Stimulated activated CD4-positive, alpha-beta T cell treated with anti-CD3 and anti-CD28 coated beads, TNF-alpha, amount 100 ng/mL, for 48 hours (primary cell): ENCODE measurements at regions not wholly inside any gene's neighbourhood (a gene's known extent, or its start where the extent isn't known, plus 50 kb on each side); places are given as distances from the start of the nearest gene placed in this dataset.
"Not testable (repeated sequence)": the region's sequence is repeated elsewhere in the genome, so short reads cannot be mapped to it uniquely, and the experiment has no call there.

Experiments
- DNase-seq, 3 donors: peaks; one replicate each; pipeline ENCODE4 v3.0.0-alpha.2; 2020; ENCODE audit warnings: low read depth in 3 of 3

DNA sequence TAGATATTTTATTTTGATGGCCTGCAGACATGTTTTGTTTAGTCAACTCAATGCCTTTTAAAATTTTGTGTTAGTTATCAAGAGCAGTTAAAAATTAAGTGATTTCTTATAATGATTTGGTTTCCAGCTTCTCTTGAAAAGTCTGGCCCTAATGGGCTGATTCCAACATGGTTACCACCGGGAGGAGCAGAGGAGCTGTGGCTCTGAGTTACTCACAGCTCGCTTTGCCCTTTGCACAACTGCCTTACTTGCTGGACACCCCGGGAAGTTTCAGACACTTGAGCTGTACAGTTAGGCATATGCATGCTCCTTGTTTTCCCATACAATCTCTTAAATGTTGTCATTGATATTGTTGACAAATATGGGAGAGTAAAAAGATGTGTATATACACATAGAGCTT lies 173.1 kb upstream of the MMS22L start:
- DNase-seq, result no peak

DNA sequence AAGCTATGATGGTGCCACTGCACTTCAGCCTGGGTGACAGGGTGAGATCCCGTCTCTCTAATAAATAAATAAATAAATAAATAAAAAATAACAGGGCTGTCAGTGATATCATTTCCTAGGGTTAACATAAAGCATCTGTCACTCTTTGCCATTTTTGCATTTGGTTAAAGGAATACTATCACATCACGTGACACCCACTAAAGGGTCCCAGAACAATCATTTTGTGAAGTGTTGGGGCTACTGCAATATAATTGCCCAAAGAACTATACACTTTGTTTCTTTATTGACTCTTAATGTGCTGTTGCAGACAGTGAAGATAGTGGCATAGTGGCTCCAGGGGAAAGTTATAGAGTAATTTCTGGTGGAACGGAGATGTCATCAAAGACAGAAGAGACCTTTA lies 176.5 kb upstream of the MMS22L start:
- DNase-seq, result no peak

DNA sequence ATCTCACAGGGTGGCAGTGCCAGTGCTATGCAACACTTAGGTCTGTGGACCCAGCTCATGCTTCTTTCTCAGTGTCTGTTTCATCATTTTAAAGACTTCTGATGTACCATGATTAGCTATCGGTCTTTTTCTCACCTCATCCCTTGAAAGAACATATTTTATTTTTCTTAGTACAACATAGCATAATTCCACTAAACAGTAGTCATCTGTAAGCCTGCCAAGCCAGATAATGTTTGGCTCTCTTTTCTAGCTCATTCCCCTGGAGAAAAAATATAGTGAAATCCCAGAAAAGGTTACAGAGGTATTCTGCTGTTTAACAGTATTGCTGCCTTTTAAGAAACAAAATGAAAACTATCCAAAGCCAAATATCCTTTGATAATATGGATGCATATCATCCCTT lies 177.0 kb upstream of the MMS22L start:
- DNase-seq, result no peak

DNA sequence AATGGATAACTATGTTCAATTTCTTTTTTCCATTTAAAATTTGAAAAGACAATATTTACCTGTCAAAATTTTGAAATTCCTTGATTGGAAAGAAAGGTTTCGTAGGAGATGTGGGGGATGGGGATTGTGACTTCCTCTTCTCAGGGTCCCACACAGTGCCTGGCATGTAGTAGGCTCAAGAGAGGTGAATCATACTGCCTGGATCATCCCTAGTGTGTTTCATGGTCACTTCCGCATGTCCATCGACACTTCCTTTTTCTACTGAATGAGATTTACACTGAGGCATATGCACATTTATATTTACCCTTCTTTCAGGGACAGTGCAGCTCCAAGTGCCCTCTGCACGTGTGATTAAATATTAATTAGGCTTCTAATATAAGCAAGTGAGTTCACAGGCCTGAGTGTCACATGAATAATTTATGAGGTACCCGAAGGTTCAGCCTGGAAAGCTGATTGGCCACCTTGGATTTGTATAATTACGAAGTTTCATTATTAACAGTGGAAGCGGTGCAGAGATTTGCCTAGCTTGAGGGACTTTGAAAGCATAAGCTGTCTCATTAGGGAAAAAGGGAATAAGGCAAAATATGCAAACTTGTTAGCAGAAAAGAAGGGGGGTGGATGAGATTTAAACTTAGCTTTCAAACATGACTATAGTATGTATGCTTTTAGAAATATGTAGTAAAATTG lies 177.5 kb upstream of the MMS22L start:
- no peak for DNase-seq

DNA sequence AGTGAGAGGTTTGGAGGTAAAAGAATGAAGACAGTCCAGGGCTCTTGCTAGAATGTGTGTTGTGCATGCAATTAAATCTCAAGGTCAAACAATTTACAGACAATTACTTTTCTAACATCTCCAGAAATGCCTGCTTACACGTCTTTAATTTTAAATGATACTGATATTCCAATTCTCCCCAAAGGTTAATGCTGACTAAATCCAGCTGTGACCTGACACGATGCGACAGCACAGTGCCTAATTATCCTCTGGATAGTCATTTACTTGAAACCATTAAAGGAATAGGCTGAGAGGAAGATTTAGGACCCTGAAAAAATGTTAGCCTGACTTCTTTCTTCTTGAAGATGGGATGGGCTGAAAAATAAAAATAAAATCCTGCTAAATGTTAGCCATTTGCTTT lies 178.2 kb upstream of the MMS22L start:
- no peak for DNase-seq

DNA sequence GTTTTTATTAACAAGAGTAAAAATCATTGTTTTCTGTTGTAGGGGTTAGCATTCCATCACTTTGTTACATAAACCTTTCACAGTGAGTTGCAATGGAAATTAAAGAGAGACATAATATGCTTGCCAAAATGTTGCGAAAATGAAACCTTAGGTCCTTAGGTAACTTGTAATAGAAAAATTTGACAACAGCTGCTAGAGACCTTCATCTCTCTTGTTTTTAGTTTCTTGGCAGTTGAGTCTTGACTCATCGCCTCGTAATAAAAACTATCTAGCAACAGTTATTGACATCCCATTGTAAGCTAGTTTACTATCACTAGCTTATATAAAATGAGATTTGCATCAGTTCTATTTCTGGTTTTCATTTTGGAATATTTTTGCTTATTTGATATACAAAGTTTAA lies 179.0 kb upstream of the MMS22L start:
- DNase-seq, result no peak

DNA sequence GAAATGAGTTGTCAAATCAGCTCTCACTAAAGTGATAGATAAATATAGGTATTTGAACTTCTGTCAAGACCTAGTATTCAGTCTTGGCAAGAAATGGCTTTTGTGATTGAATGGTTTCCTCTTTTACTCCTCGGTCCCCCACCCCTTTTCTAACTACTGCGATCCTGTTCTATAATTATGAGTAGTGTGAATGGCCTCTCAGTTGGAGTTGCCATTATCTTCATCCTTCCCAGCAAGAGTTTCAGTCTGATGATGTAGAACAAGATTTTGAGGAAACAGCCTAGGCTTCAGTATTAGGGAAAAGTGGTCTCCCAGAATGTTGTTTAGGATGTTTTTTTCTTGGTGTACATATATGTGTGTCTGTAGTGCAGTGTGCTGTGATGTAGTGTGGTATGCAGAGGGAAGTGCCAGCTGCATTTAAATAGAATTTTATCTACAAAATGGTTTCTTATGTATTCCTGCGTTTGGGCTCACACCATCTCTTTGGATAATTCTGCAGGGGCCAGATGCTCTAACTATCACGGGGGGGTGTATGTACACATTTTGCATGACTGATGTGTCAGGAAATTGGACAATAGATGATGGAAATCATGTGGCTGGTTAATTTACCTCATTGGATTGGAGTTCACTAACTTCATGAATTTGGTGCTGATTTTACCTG lies 180.1 kb upstream of the MMS22L start:
- DNase-seq, result no peak

DNA sequence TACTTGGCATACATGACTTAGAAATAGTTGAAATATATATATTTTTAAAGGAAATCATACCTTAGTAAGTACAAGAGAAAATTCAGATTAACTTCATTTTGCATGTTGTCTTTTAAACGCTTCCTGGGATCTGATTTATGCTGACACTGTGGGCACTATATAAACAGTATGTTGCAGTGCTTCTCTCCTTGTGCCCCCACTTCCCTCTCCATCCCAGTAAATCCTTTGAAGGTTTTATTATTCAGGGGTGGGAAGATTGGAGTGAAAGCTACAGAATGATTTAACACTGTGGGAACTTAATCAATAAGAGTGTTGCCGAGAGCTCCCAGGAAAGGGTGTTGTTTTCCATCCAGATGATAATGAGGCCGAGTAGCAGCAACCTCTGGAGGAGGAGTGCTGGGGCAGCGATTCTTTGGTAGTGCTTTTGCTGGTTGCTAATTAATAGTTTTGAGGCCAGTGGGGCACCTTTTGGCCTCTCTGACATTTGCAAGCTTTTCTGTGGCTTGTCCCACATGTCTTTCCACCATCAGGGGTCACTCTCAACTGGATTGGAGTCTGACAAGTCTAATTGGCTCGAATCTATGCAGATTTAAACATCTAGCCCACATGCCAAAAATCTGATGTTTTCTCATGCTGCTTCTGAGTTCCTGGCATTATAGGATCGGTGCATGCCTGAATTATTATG lies 183.0 kb upstream of the MMS22L start:
- no peak for DNase-seq

DNA sequence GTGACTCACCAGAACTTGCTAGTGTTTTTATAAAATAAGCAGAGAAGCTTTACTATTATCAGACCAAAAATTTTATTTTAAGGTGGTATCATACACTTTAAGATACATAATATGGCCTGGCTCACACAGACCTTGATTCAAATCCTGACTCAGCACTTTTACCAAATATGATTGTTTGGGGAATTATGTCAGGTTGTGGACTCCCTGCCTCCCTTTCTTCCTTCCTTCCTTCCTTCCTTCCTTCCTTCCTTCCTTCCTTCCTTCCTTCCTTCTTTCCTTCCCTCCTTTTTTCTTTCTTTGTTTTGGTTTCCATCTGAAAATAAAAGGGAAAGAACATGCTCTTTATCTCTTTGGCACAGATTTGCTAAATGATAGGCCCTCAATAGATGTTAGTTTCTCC lies 186.0 kb upstream of the MMS22L start:
- no peak for DNase-seq

DNA sequence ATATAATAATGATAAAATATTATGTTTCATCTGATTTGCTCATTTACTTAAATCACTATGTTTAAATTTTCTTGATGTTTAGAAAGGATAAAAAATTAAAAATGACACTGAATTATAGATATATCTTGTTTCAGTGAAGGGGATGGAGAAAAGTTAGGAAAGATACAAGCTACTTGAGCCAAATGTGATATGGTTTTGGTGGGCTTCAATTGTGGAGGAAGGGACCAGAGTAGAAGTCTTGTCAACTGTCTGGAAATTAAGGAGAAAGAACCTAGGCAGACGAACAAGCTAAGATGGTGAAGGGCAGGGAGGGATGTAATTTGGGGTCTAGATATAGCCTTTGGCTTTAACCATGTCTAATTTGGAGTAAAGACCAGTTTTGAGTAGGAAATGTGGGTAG lies 186.4 kb upstream of the MMS22L start:
- DNase-seq, result no peak

DNA sequence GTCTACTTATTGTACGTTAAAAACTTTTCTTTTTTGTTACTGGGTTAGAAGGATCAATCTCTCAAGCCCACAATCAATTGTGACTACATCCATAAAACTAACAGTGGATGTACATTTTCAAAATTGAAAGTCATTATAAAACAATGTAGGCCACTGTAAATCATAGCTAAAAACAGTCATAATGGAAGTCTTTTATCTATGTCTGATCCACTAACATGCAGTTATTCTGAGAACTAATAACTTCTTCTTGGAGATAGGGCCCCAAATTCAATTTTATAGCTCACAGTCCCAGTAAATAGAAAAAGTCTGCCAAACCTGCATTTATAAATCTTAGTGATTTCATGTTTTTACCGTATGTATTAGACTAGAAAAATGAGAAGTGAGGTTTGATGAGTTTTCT lies 187.3 kb upstream of the MMS22L start:
- DNase-seq, result no peak

DNA sequence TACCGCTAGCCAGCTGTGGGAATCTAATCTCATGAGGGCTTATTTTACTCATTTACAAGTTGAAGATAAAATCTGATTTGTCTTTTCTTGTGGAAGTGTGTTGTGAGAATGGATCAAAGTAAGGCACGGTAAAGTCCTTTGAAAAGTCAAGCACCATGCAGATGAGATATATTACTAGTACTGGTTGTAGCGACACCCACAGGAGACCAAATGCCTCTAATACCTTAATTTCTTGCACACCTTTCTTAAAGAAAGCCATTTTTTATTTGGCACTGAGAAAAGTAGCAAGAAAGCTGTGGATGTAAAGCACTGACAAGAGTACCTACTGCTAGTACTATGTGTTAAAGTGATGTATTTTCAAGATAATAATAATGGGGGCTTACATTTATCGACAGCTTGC lies 191.0 kb upstream of the MMS22L start:
- no peak for DNase-seq

DNA sequence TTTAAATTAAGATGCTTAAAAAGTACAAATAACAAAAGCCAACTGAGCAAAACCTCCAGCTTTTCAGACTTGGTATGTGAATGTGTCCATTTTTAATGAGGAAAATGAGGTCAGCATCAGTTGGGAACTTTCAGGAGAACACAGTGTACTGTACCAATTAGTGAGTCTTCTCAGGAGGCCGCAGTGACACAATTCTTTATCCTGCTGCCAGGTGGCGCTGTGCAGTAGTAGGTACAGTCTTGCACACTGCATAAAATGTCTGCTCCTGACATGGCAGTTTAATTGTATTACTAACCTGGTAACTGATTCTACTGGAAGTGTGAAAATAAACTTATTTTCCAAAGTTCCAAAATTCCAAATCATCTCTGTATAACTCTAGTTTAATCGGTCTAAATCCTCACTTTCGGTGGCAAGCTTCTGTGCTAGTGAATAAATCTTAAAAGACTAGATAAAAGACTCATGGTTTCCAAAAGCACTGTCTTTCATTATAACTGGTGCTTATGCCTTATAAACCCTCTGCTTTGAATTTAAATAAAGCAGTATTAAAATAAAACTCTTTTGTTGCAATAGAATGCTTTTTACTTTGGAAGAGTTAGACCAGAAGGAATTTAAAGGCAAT lies 214.8 kb upstream of the MMS22L start:
- peak; percentile 17 to 32 (median 32) for DNase-seq

DNA sequence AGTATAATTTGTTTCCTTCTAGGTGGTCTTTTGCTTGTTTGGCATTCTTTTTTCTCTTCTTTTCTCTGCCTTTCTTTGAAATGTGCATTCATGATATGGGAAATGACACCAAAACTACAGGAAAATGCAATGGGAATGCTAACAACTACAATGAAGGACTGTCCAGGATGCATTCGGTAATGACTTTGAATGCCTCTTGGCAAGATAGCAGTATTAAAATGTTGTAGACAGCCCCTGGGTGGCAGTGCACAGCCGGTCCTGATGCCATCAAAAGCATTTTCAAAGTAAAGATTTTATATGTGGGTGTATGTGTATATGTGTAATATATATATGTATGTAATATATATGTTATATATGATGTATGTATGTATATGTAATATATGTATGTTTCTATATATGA lies 218.8 kb upstream of the MMS22L start:
- no peak for DNase-seq

DNA sequence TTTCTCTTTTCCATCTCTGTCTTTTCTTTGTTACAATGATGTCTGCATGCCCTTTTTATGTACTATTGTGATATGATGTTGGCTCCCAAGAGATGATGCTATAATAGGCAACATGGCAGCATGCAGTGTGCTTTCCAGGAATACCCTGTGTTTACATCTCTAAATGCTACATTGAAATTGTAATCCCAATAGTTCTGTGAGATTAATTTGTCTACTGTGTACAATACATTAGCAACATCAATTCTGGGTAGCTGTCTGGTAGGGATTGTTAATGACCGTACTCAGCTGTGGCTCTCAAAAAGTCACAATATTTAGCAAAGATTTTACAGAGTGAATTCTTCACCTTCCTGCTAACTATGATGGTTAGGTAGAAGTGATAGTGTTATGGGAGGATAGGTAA lies 225.6 kb upstream of the MMS22L start:
- no peak for DNase-seq

DNA sequence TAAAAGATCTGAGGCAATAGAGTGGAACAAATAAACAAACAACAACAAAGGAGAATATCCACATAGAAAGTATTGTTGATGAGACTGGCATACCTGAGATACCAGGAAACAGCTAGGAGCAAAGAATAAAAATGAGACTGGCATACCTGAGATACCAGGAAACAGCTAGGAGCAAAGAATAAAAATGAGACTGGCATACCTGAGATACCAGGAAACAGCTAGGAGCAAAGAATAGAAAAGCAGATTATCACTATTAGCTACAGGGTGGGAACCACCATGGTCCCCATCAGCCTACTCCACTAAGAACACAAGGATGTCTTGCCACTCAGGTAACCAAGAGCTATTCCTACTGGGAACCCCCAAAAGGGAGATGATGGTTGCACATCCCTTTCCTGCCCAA lies 230.2 kb upstream of the MMS22L start:
- not testable (repeated sequence) for DNase-seq

DNA sequence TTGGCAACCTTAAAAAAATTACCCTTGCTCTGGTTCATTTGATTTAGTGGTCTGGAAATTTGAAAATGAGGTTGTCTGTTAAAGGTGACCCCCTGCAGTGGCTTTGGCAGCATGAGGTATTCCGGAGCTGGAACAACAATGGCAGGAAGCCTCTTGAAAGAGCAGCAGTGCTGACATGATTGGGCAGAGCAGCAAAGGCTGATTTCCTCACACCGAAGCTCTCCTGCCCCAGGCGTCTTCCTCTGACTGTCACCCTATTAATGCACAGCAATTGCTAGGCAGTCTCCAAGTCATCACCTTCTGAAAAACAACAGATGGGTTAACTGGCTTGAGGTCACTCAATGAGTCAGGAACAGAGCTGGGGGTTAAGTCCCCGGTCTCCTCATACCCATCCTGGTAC lies 241.8 kb upstream of the MMS22L start:
- DNase-seq, result no peak

DNA sequence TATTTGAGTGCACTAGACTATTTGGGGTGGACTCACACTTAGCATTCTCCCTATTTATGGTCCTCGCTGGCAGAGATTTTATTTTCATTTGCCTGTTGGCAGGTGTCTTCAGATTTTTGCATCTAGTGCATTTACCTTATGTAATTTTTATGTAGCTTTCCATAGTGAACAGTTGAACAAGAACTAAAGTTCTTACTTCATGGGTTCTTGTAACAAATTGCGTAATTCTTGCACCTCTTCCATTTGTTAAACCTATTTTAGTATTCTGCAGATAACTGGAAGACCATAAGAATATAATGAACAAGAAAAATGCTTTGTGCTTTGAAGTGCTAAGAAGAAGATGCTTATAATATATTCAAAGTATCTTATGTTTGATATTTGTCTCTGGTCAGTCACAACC lies 252.8 kb upstream of the MMS22L start:
- no peak for DNase-seq

DNA sequence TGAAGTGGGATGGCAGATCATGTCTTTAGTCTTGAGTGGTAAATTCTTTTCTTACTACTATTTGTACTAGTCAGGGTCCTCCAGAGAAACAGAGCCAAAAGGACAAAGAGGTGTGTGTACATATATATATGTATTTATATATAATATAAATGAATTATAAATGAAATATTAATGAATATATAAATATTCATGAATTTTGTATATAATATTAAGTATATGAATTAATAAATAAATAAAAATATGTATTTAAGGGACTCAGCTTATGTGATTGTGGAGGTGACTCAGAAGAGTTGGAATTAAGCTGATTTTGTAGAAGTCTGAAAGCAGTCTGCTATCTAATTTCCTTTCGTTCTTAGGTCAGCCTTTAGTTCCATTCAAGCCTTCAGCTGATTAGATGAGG lies 265.3 kb upstream of the MMS22L start:
- no peak for DNase-seq

DNA sequence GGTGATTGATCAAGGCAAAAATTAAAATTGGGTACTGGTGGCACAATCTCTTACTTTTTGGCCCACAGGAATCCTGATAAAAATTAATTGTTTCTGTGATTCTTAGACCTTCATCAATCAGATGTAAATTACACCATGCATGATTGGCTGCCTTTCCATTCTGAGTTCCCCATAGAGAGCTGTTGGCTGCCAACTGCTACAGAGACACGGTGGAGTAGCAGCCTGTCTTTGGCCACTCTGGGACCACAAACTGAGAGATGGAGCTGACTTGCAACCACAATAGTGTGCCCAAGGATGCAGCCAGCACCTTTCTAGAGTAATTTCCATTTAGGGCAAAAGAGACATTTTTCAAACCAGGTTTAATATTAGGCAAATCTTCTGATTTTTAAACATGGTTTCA lies 274.3 kb upstream of the MMS22L start:
- DNase-seq, result no peak

DNA sequence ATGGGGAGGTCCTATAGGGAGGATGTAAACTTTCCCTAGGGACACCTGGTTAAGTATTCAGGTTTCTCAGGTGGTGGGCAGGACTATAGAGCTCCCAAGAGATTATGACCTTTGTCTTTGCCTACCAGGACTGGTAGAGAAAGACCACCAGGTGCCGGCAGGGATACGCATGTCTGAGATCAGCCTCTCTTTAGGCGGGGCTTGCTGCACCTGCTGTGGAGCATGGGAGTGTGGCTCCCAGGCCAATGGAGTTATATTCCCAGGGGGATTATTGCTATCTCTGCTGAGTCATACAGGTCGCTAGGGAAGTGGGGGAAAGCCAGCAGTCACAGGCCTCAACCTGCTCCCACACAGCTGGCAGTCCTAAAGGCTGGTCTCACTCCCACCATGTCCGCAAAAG lies 280.5 kb upstream of the MMS22L start:
- DNase-seq, result no peak

DNA sequence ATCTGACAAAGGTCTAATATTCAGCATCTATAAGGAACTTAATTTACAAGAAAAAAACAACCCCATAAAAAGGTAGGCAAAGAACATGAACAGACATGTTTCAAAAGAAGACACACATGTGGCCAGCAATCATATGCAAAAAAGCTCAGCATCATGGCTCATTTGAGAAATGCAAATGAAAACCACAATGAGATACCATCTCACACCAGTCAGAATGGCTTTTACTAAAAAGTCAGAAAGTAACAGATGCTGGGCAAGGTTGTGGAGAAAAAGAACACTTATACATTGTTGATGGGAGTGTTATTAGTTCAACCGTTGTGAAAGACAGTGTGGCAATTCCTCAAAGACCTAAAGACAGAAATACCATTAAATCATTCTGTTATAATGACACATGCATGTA lies 289.9 kb upstream of the MMS22L start:
- DNase-seq, result no peak

DNA sequence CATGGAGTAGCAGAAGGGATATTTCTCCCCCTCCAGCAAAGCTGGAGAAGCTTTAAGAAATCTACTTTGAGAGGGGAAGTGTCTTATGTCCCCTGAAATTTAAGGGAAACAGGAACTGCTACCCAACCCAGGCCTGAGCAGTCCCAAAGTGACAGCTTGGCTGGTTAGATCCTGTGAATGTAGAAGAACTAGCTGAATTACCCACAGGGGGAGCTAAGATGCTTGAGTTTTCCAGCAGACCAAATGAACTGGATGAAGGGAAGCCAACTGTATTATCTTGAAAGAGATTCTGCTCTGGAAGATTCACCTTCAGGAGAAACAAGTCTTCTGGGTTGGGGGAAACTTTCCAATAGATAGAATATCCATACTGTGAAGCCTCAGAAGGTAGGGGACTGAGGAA lies 303.3 kb upstream of the MMS22L start:
- no peak for DNase-seq
